Hematopoietic multipotent progenitor cell treated with erythropoietin and hydrocortisone succinate and interleukin-3 and kit ligand, for 8 days (in vitro differentiated cells): ENCODE measurements at regions not wholly inside any gene's neighbourhood (a gene's known extent, or its start where the extent isn't known, plus 50 kb on each side); places are given as distances from the start of the nearest gene placed in this dataset.
"Not testable (repeated sequence)": the region's sequence is repeated elsewhere in the genome, so short reads cannot be mapped to it uniquely, and the experiment has no call there.

Experiments
- DNase-seq: peaks from one replicate; pipeline ENCODE4 v3.0.0-alpha.2; 2015

- no peak for DNase-seq
Observed at GRCh38 chr3:154898916-154899315, 181.2 kb upstream of the MME start.

- DNase-seq = no peak
Observed at GRCh38 chr3:154898443-154898842, 181.7 kb upstream of the MME start.

GRCh38 chr3:154893813-154894212 is 186.3 kb upstream of the MME start:
- no peak for DNase-seq

- no peak for DNase-seq
Observed at GRCh38 chr3:154889227-154889634, 190.9 kb upstream of the MME start.

GRCh38 chr3:154887869-154888268 is 192.2 kb upstream of the MME start:
- DNase-seq = no peak

- DNase-seq = no peak
Observed at GRCh38 chr3:154886437-154886836, 193.7 kb upstream of the MME start.

GRCh38 chr3:154885418-154885817 is 194.7 kb upstream of the MME start:
- DNase-seq = no peak

- no peak for DNase-seq
Observed at GRCh38 chr3:154884952-154885351, 195.2 kb upstream of the MME start.

GRCh38 chr3:154875142-154875541 is 205.0 kb upstream of the MME start:
- DNase-seq = no peak

- DNase-seq = no peak
Observed at GRCh38 chr3:154872696-154873095, 207.4 kb upstream of the MME start.

GRCh38 chr3:154872074-154872473 is 208.0 kb upstream of the MME start:
- DNase-seq = no peak

GRCh38 chr3:154864947-154865346 is 215.2 kb upstream of the MME start:
- no peak for DNase-seq

GRCh38 chr3:154862265-154862664 is 217.9 kb upstream of the MME start:
- no peak for DNase-seq

- DNase-seq = not testable (repeated sequence)
Observed at GRCh38 chr3:154852998-154853397, 227.1 kb upstream of the MME start.

GRCh38 chr3:154852515-154852914 is 227.6 kb upstream of the MME start:
- DNase-seq = no peak

- DNase-seq = no peak
Observed at GRCh38 chr3:154851644-154852043, 228.5 kb upstream of the MME start.

GRCh38 chr3:154850921-154851320 is 229.2 kb upstream of the MME start:
- DNase-seq = no peak

GRCh38 chr3:154849408-154849807 is 230.7 kb upstream of the MME start:
- no peak for DNase-seq

GRCh38 chr3:154844863-154845262 is 235.3 kb upstream of the MME start:
- DNase-seq = no peak

GRCh38 chr3:154843647-154844046 is 236.5 kb upstream of the MME start:
- no peak for DNase-seq

GRCh38 chr3:154842536-154842935 is 237.6 kb upstream of the MME start:
- DNase-seq = no peak

- no peak for DNase-seq
Observed at GRCh38 chr3:154835639-154836038, 244.5 kb upstream of the MME start.

- DNase-seq = not testable (repeated sequence)
Observed at GRCh38 chr3:154834831-154835230, 245.3 kb upstream of the MME start.

- no peak for DNase-seq
Observed at GRCh38 chr3:154829929-154830328, 250.2 kb upstream of the MME start.

GRCh38 chr3:154819491-154819890 is 260.6 kb upstream of the MME start:
- no peak for DNase-seq

- DNase-seq = no peak
Observed at GRCh38 chr3:154818676-154819255, 261.4 kb upstream of the MME start.
